SH-SY5Y (cell line): ENCODE measurements at regions not wholly inside any gene's neighbourhood (a gene's known extent, or its start where the extent isn't known, plus 50 kb on each side); places are given as distances from the start of the nearest gene placed in this dataset.

Experiments used
- GATA2 ChIP-seq: IDR thresholded peaks from 2 replicates; pipeline ENCODE4 v1.6.1; 2011; ENCODE audit warnings: mild to moderate bottlenecking, low read depth, low read length
- GATA3 ChIP-seq: IDR thresholded peaks from 2 replicates; pipeline ENCODE4 v1.6.1; 2011; ENCODE audit warnings: low read depth, mild to moderate bottlenecking, low read length, moderate library complexity

DNA sequence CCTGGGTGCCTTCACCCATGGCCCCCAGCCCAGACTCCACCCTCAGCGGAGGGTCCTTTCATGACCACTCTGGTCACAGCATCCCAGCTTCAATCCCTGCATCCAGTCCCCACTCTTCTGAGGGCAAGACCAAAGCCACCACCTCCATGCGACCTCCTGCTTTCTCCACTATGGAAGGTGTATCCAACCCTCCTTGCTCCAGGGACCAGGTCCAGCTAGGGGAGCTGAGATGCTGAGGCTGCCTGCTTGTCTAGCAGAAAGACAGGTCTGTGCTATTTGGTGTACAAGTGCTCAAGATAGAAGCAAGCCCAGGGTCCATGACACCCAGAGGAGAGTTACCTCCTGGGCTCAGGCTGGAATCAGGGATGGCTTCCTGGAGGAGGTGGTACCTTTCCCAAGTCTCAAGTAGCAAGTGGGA is 73.8 kb upstream of the RAB6C start:
- TF ChIP-seq GATA2, result no peak
- no peak for TF ChIP-seq GATA3
